ENCODE measurements at regions not wholly inside any gene's neighbourhood (a gene's known extent, or its start where the extent isn't known, plus 50 kb on each side); places are given as distances from the start of the nearest gene placed in this dataset.
"Not testable (repeated sequence)": the region's sequence is repeated elsewhere in the genome, so short reads cannot be mapped to it uniquely, and the experiment has no call there.

- Mint-ChIP-seq H3K36me3 (ENCODE audit: low read depth) (no peaks in the 10 kb centered on the region), H3K9me3 (no peaks in the 10 kb centered on the region), H3K4me3 (no peak overlapping the region), H3K27ac (peak overlapping the region; percentile 60), H3K4me1 (ENCODE audit: low read depth) (peaks cover 13% of the 10 kb centered on the region), H3K27me3 (no peaks in the 10 kb centered on the region)
Observed at GRCh38 chr3:27639271-27639670, 82.9 kb downstream of the EOMES start.

- no peaks in the 10 kb centered on the region for H3K36me3 Mint-ChIP-seq (ENCODE audit: low read depth)
- H3K4me3 Mint-ChIP-seq, result no peak overlapping the region
- H3K27ac Mint-ChIP-seq, result no peak overlapping the region
- H3K27me3 Mint-ChIP-seq, result no peaks in the 10 kb centered on the region
- no peaks in the 10 kb centered on the region for H3K9me3 Mint-ChIP-seq
- H3K4me1 Mint-ChIP-seq (ENCODE audit: low read depth), result peaks cover 13% of the 10 kb centered on the region
Observed at GRCh38 chr3:27638594-27638993, 83.5 kb downstream of the EOMES start.

GRCh38 chr3:27637346-27637995, 84.7 kb downstream of the EOMES start:
- Mint-ChIP-seq H3K27ac (no peak overlapping the region), H3K4me3 (no peak overlapping the region), H3K4me1 (ENCODE audit: low read depth) (peaks cover 21% of the 10 kb centered on the region), H3K36me3 (ENCODE audit: low read depth) (no peaks in the 10 kb centered on the region), H3K9me3 (no peaks in the 10 kb centered on the region), H3K27me3 (no peaks in the 10 kb centered on the region)

- not testable (repeated sequence) for H3K27ac Mint-ChIP-seq; H3K36me3 Mint-ChIP-seq (ENCODE audit: low read depth); H3K4me3 Mint-ChIP-seq; H3K27me3 Mint-ChIP-seq; H3K9me3 Mint-ChIP-seq
- H3K4me1 Mint-ChIP-seq (ENCODE audit: low read depth), result peaks cover 35% of the 10 kb centered on the region
Observed at GRCh38 chr3:27635006-27635405, 87.1 kb downstream of the EOMES start.

- Mint-ChIP-seq H3K36me3 (ENCODE audit: low read depth) (no peaks in the 10 kb centered on the region), H3K27ac (peak overlapping the region; percentile 91), H3K9me3 (no peaks in the 10 kb centered on the region), H3K27me3 (no peaks in the 10 kb centered on the region), H3K4me3 (peak overlapping the region; percentile 92), H3K4me1 (ENCODE audit: low read depth) (peaks cover 33% of the 10 kb centered on the region)
Observed at GRCh38 chr3:27633224-27633545, 88.9 kb downstream of the EOMES start.

- H3K4me3 Mint-ChIP-seq, result peak overlapping the region; percentile 92
Observed at GRCh38 chr3:27632431-27633223, 89.5 kb downstream of the EOMES start.

GRCh38 chr3:27630885-27631284, 91.2 kb downstream of the EOMES start:
- H3K36me3 Mint-ChIP-seq (ENCODE audit: low read depth), result no peaks in the 10 kb centered on the region
- peak overlapping the region; percentile 6 for H3K4me3 Mint-ChIP-seq
- peaks cover 45% of the 10 kb centered on the region for H3K4me1 Mint-ChIP-seq (ENCODE audit: low read depth)
- no peaks in the 10 kb centered on the region for H3K9me3 Mint-ChIP-seq
- H3K27ac Mint-ChIP-seq, result no peak overlapping the region
- H3K27me3 Mint-ChIP-seq, result no peaks in the 10 kb centered on the region

More at GRCh38 chr3:27632431-27633223, 89.5 kb downstream of the EOMES start:
- peak overlapping the region; percentile 91 for H3K27ac Mint-ChIP-seq
- no peaks in the 10 kb centered on the region for H3K27me3 Mint-ChIP-seq
- H3K4me1 Mint-ChIP-seq (ENCODE audit: low read depth), result peaks cover 38% of the 10 kb centered on the region
- no peaks in the 10 kb centered on the region for H3K36me3 Mint-ChIP-seq (ENCODE audit: low read depth)
- H3K9me3 Mint-ChIP-seq, result no peaks in the 10 kb centered on the region

- no peaks in the 10 kb centered on the region for H3K36me3 Mint-ChIP-seq (ENCODE audit: low read depth)
- H3K27ac Mint-ChIP-seq, result peak overlapping the region; percentile 19
- no peak overlapping the region for H3K4me3 Mint-ChIP-seq
- peaks cover 45% of the 10 kb centered on the region for H3K4me1 Mint-ChIP-seq (ENCODE audit: low read depth)
- H3K9me3 Mint-ChIP-seq, result no peaks in the 10 kb centered on the region
- H3K27me3 Mint-ChIP-seq, result no peaks in the 10 kb centered on the region
Observed at GRCh38 chr3:27629366-27629765, 92.8 kb downstream of the EOMES start.

GRCh38 chr3:27628026-27628750, 93.9 kb downstream of the EOMES start:
- Mint-ChIP-seq H3K9me3 (no peaks in the 10 kb centered on the region), H3K4me1 (ENCODE audit: low read depth) (peaks cover 41% of the 10 kb centered on the region), H3K27ac (peak overlapping the region; percentile 41), H3K36me3 (ENCODE audit: low read depth) (no peaks in the 10 kb centered on the region), H3K27me3 (no peaks in the 10 kb centered on the region), H3K4me3 (no peak overlapping the region)

- peaks cover 34% of the 10 kb centered on the region for H3K4me1 Mint-ChIP-seq (ENCODE audit: low read depth)
Observed at GRCh38 chr3:27626596-27627118, 95.5 kb downstream of the EOMES start.

GRCh38 chr3:27625864-27626263, 96.3 kb downstream of the EOMES start:
- H3K4me1 Mint-ChIP-seq (ENCODE audit: low read depth), result peaks cover 28% of the 10 kb centered on the region
- H3K36me3 Mint-ChIP-seq (ENCODE audit: low read depth), result no peaks in the 10 kb centered on the region
- H3K27me3 Mint-ChIP-seq, result no peaks in the 10 kb centered on the region
- H3K27ac Mint-ChIP-seq, result no peak overlapping the region
- H3K4me3 Mint-ChIP-seq, result no peak overlapping the region
- H3K9me3 Mint-ChIP-seq, result no peaks in the 10 kb centered on the region

More at GRCh38 chr3:27626596-27627118, 95.5 kb downstream of the EOMES start:
- Mint-ChIP-seq H3K27ac (no peak overlapping the region), H3K9me3 (no peaks in the 10 kb centered on the region), H3K36me3 (ENCODE audit: low read depth) (no peaks in the 10 kb centered on the region), H3K27me3 (no peaks in the 10 kb centered on the region), H3K4me3 (no peak overlapping the region)

GRCh38 chr3:27623085-27623753, 98.9 kb downstream of the EOMES start:
- H3K27ac Mint-ChIP-seq, result no peak overlapping the region
- peaks cover 13% of the 10 kb centered on the region for H3K4me1 Mint-ChIP-seq (ENCODE audit: low read depth)
- no peak overlapping the region for H3K4me3 Mint-ChIP-seq
- H3K36me3 Mint-ChIP-seq (ENCODE audit: low read depth), result no peaks in the 10 kb centered on the region
- H3K27me3 Mint-ChIP-seq, result no peaks in the 10 kb centered on the region
- no peaks in the 10 kb centered on the region for H3K9me3 Mint-ChIP-seq

GRCh38 chr3:27617552-27617951, 104.6 kb downstream of the EOMES start:
- no peak overlapping the region for H3K4me3 Mint-ChIP-seq
- H3K9me3 Mint-ChIP-seq, result peaks cover 4% of the 10 kb centered on the region

GRCh38 chr3:27616031-27616430, 106.1 kb downstream of the EOMES start:
- Mint-ChIP-seq H3K4me1 (ENCODE audit: low read depth) (no peaks in the 10 kb centered on the region), H3K27ac (no peak overlapping the region), H3K4me3 (no peak overlapping the region), H3K36me3 (ENCODE audit: low read depth) (no peaks in the 10 kb centered on the region), H3K27me3 (no peaks in the 10 kb centered on the region), H3K9me3 (peaks cover 4% of the 10 kb centered on the region)

More at GRCh38 chr3:27617552-27617951, 104.6 kb downstream of the EOMES start:
- Mint-ChIP-seq H3K27ac (no peak overlapping the region), H3K4me1 (ENCODE audit: low read depth) (no peaks in the 10 kb centered on the region), H3K36me3 (ENCODE audit: low read depth) (no peaks in the 10 kb centered on the region), H3K27me3 (no peaks in the 10 kb centered on the region)

All from stimulated activated naive CD8-positive, alpha-beta T cell treated with anti-CD3 and anti-CD28 coated beads, Interleukin-15, Interleukin-2, amounts not matched to agents 100 ng/mL and 50 ng/mL, for 24 hours (primary cell).